ENCODE measurements at regions not wholly inside any gene's neighbourhood (a gene's known extent, or its start where the extent isn't known, plus 50 kb on each side); places are given as distances from the start of the nearest gene placed in this dataset.

- TF ChIP-seq, protein P1, sequence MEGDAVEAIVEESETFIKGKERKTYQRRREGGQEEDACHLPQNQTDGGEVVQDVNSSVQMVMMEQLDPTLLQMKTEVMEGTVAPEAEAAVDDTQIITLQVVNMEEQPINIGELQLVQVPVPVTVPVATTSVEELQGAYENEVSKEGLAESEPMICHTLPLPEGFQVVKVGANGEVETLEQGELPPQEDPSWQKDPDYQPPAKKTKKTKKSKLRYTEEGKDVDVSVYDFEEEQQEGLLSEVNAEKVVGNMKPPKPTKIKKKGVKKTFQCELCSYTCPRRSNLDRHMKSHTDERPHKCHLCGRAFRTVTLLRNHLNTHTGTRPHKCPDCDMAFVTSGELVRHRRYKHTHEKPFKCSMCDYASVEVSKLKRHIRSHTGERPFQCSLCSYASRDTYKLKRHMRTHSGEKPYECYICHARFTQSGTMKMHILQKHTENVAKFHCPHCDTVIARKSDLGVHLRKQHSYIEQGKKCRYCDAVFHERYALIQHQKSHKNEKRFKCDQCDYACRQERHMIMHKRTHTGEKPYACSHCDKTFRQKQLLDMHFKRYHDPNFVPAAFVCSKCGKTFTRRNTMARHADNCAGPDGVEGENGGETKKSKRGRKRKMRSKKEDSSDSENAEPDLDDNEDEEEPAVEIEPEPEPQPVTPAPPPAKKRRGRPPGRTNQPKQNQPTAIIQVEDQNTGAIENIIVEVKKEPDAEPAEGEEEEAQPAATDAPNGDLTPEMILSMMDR (IDR thresholded peaks at IDR 0.05), result no peak
- TF ChIP-seq POLR2AphosphoS5 (IDR thresholded peaks at IDR 0.05), result no peak
- no peak for TF ChIP-seq POLR2A (IDR thresholded peaks at IDR 0.05)
- no peak for TF ChIP-seq EP300 (IDR thresholded peaks at IDR 0.05)
Measured at GRCh38 chr1:239507826-239508225, 121.5 kb downstream of the CHRM3 start.

Data from suprapubic skin (tissue), 4 donors.